HepG2 (cell line): ENCODE measurements at regions not wholly inside any gene's neighbourhood (a gene's known extent, or its start where the extent isn't known, plus 50 kb on each side); places are given as distances from the start of the nearest gene placed in this dataset.
A peak's percentile ranks its signal among the peaks of the same experiment; 100 is the strongest.

Experiments used
- CCAR2 ChIP-seq: fragments of 200-400 bp; formaldehyde crosslinking; optimal IDR thresholded peaks from 2 replicates; pipeline ENCODE3; 2018; ENCODE audit warnings: low read depth, mild to moderate bottlenecking, low read length, moderate library complexity
- DMAP1 ChIP-seq: IDR thresholded peaks from 2 replicates; pipeline ENCODE4 v1.6.1; 2016
- ELK4 ChIP-seq: sonication (generic); formaldehyde crosslinking; IDR thresholded peaks from 2 replicates; pipeline ENCODE4 v1.9.0; 2021; ENCODE audit warnings: missing genetic modification reagents, borderline replicate concordance
- FOXP1 ChIP-seq, 2 experiments: fragments of 450-650 bp in 1 of 2; IDR thresholded peaks; 2 replicates each; pipeline ENCODE4 v1.6.1; 2017 to 2018; ENCODE audit warnings: antibody characterized with exemption in 1 of 2
- HNRNPUL1 ChIP-seq: fragments of 200-400 bp; formaldehyde crosslinking; IDR thresholded peaks from 2 replicates; pipeline ENCODE4 v1.6.1; 2017; ENCODE audit warnings: low read depth, mild to moderate bottlenecking, low read length, moderate library complexity
- HOXD1 ChIP-seq: sonication (generic); formaldehyde crosslinking; IDR thresholded peaks from 2 replicates; pipeline ENCODE4 v1.5.0; 2020; ENCODE audit warnings: missing genetic modification reagents
- KLF13 ChIP-seq: sonication (generic); formaldehyde crosslinking; IDR thresholded peaks from 2 replicates; pipeline ENCODE4 v1.4.0; 2020; ENCODE audit warnings: mild to moderate bottlenecking, missing genetic modification reagents
- KLF9 ChIP-seq: IDR thresholded peaks from 2 replicates; pipeline ENCODE4 v1.6.1; 2016; ENCODE audit warnings: low read depth
- MAFK ChIP-seq, 2 experiments: IDR thresholded peaks in 1 of 2; conservative IDR thresholded peaks in 1 of 2; 2 replicates each; pipeline ENCODE4 v1.6.1; 2011; ENCODE audit warnings: improper control_type of control experiment in 2 of 2, low read length in 2 of 2
- NFE2 ChIP-seq: sonication (generic); formaldehyde crosslinking; IDR thresholded peaks from 2 replicates; pipeline ENCODE4 v1.4.0; 2020; ENCODE audit warnings: missing genetic modification reagents
- PRPF4 ChIP-seq: fragments of 200-400 bp; formaldehyde crosslinking; IDR thresholded peaks from 2 replicates; pipeline ENCODE4 v1.6.1; 2016; ENCODE audit warnings: low read length, low read depth; ENCODE audit not compliant: poor library complexity, severe bottlenecking
- SMAD9 ChIP-seq: sonication (generic); formaldehyde crosslinking; IDR thresholded peaks from 2 replicates; pipeline ENCODE4 v1.5.1; 2020; ENCODE audit warnings: mild to moderate bottlenecking, missing genetic modification reagents
- TGIF2 ChIP-seq: IDR thresholded peaks from 2 replicates; pipeline ENCODE4 v1.6.1; 2016; ENCODE audit warnings: control low read depth, missing compliant biosample characterization
- THRA ChIP-seq: sonication (generic); formaldehyde crosslinking; IDR thresholded peaks from 2 replicates; pipeline ENCODE4 v1.4.0; 2020; ENCODE audit warnings: missing genetic modification reagents, borderline replicate concordance
- ZNF143 ChIP-seq: sonication (generic); formaldehyde crosslinking; IDR thresholded peaks from 2 replicates; pipeline ENCODE4 v1.4.0; 2020; ENCODE audit warnings: missing genetic modification reagents
- ZNF326 ChIP-seq: sonication (generic); formaldehyde crosslinking; IDR thresholded peaks from 2 replicates; pipeline ENCODE4 v1.4.0; 2020; ENCODE audit warnings: missing genetic modification reagents, borderline replicate concordance
- ZNF512 ChIP-seq: sonication (generic); formaldehyde crosslinking; IDR thresholded peaks from 2 replicates; pipeline ENCODE4 v1.4.0; 2020; ENCODE audit warnings: mild to moderate bottlenecking, missing genetic modification reagents
- ZNF816 ChIP-seq: sonication (generic); formaldehyde crosslinking; IDR thresholded peaks from 2 replicates; pipeline ENCODE4 v1.8.0; 2022; ENCODE audit warnings: missing genetic modification reagents, mild to moderate bottlenecking, borderline replicate concordance
- TF ChIP-seq, protein P1 (sequence below): sonication (generic); formaldehyde crosslinking; conservative IDR thresholded peaks from 2 replicates; pipeline ENCODE4 v1.8.0; 2022; ENCODE audit warnings: low read depth, missing genetic modification reagents
- TF ChIP-seq, protein P2 (sequence below): sonication (generic); formaldehyde crosslinking; IDR thresholded peaks from 2 replicates; pipeline ENCODE4 v1.8.1; 2023; ENCODE audit warnings: mild to moderate bottlenecking, moderate library complexity, missing genetic modification reagents
- TF ChIP-seq, protein P3 (sequence below): sonication (generic); formaldehyde crosslinking; IDR thresholded peaks from 2 replicates; pipeline ENCODE4 v1.9.0; 2021; ENCODE audit warnings: missing genetic modification reagents, mild to moderate bottlenecking, borderline replicate concordance

DNA sequence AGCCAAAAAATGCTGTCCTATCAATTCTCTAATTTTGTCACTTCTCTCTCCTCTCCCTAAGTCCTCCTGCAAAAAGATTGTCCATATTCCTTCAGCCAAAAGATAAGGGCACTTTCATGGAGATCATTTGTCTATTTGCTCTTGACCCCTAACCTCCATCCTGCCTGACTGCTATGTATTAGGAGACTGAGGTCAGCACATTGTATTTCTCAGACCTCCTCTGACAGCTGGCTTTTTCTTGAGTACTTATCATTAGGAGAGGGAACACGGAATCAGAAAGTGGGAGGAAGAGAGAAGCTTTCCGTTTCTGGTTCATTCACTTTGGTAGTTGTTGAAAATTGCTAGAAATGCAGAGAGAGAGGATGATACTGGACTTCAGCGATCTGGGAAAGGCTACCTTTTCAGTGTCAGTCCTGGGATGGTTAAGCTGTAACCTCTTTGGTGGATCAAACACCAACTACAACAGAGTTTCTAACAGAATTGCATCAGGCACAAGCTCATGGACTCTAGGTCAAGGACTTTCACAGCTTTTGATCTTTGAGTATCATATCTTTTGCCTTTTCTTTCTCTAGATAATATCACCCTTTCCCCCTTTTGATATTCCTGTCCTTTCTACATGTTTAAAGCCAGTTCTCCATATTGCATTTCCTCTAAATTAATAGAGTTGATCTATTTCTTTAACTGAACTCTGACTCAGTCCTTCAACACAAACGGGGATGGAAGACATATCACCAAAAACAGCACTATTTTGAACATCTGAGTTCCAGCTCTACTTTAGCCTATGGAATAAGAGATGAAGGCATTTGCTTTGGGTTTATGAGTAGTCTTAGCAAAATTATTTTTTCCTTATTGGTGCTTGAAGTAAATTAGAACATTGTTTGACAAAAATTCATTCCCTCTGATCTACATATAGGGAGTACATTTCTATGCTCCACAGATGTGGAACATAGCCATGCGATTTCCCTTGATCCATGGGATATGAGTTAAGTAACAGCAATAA lies 63.3 kb upstream of the KYNU start (continued):
- TF ChIP-seq, protein P1, sequence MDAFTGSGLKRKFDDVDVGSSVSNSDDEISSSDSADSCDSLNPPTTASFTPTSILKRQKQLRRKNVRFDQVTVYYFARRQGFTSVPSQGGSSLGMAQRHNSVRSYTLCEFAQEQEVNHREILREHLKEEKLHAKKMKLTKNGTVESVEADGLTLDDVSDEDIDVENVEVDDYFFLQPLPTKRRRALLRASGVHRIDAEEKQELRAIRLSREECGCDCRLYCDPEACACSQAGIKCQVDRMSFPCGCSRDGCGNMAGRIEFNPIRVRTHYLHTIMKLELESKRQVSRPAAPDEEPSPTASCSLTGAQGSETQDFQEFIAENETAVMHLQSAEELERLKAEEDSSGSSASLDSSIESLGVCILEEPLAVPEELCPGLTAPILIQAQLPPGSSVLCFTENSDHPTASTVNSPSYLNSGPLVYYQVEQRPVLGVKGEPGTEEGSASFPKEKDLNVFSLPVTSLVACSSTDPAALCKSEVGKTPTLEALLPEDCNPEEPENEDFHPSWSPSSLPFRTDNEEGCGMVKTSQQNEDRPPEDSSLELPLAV, result no peak
- TF ChIP-seq FOXP1 (IDR thresholded peaks at IDR 0.05) (no peak), FOXP1 (CRISPR knock-in tag; IDR thresholded peaks at IDR 0.05) (peak; percentile 77), KLF13 (CRISPR knock-in tag) (no peak), CCAR2 (no peak), SMAD9 (CRISPR knock-in tag) (no peak), HNRNPUL1 (no peak), ZNF143 (no peak), ZNF816 (no peak), TGIF2 (CRISPR knock-in tag) (0 out of 2 replicates have a peak, but pooled peaks have one; percentile 21), ZNF512 (CRISPR knock-in tag) (no peak), HOXD1 (no peak), THRA (peak; percentile 37; the same call in 1 of the 2 replicates), DMAP1 (CRISPR knock-in tag) (no peak), NFE2 (CRISPR knock-in tag) (no peak), MAFK (conservative IDR thresholded peaks at IDR 0.05 in 1 of 2, IDR thresholded peaks at IDR 0.05 in 1 of 2; ENCODE audit: low read length in 2 of 2) (peak in 1 of 2 experiments; percentile 44; a peak in 2 of 4 replicates), ELK4 (CRISPR knock-in tag) (no peak), PRPF4 (no peak), KLF9 (CRISPR knock-in tag) (no peak), ZNF326 (no peak)
- TF ChIP-seq, protein P2, sequence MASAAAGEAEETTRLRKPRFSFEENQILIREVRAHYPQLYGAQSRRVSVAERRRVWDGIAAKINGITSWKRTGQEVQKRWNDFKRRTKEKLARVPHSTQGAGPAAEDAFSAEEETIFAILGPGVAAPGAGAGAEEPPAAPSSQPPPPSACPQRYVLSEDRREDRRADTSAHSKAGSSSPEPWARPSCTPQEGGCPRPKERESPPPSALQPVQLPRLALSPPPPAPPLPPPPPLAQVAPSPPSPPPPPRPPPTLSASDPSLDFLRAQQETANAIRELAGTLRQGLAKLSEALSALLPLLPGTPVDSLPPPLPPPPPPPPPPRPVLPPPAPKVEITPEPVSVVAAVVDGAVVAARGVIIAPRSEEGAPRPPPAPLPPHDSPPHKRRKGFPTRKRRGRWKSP, result no peak
- TF ChIP-seq, protein P3, sequence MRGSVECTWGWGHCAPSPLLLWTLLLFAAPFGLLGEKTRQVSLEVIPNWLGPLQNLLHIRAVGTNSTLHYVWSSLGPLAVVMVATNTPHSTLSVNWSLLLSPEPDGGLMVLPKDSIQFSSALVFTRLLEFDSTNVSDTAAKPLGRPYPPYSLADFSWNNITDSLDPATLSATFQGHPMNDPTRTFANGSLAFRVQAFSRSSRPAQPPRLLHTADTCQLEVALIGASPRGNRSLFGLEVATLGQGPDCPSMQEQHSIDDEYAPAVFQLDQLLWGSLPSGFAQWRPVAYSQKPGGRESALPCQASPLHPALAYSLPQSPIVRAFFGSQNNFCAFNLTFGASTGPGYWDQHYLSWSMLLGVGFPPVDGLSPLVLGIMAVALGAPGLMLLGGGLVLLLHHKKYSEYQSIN (CRISPR knock-in tag), result no peak
